ENCODE measurements at regions not wholly inside any gene's neighbourhood (a gene's known extent, or its start where the extent isn't known, plus 50 kb on each side); places are given as distances from the start of the nearest gene placed in this dataset.
"Not testable (repeated sequence)": the region's sequence is repeated elsewhere in the genome, so short reads cannot be mapped to it uniquely, and the experiment has no call there.

GRCh38 chr9:80690349-80690939 is 998.9 kb downstream of the TLE1 start:
- DNase-seq: no peak

DNA sequence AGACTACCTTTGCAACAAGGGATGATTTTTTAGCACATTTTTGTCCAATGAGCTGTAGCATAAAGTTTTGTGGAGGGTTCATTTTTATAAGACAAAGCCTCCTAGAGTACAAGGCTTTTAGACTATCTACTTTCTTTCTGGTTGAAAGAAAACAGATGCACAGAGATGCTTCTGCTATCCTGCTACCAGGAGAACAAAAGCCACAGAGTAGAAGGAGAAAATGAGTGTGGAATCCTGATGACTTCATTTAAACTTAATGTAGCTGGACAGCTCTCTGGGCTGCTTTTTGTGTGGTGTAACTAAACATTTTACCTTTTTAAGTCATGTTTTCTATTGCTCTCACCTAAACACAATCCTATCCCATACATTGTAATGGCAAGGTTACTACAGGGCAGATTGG is 1009.4 kb downstream of the TLE1 start:
- DNase-seq: no peak

DNA sequence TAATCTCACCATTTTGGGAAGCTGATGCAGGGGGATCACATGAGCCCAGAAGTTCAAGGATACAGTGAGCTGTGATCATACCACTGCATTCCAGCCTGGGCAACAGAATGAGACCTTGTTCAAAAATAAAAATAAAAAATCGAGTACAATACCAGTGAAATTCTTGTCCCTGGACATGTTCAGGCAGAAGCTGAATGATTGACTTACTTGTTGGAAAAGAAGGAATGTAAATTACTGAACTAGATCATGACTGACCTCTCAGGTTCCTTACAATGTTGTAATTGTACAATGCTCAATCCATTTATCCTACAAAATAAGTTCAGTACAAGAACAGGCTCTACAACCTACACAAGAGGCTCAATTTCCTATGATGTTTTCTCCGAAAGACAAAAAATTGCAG is 1010.4 kb downstream of the TLE1 start:
- DNase-seq: no peak

DNA sequence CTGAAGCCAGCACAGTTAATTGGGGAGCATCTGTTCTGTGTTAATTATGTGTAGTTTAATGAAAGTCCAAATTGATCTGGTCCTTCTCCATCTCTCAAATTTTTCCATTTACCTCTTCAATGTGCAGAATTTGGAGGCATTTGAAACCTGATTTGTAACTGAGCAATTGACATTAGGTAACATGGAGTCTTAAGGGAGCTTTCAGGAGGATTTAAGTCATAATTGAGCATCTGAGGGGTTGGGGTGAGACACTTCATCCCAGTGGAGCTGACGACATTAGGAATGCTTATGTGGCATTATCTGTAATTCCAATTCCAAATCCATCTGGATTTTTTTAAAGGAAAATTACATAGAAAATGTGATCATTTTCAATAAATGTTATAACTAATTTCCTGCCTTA is 1015.9 kb downstream of the TLE1 start:
- DNase-seq: no peak

- no peak for DNase-seq
These were observed 1023.9 kb downstream of the TLE1 start for GRCh38 chr9:80665479-80665878.

DNA sequence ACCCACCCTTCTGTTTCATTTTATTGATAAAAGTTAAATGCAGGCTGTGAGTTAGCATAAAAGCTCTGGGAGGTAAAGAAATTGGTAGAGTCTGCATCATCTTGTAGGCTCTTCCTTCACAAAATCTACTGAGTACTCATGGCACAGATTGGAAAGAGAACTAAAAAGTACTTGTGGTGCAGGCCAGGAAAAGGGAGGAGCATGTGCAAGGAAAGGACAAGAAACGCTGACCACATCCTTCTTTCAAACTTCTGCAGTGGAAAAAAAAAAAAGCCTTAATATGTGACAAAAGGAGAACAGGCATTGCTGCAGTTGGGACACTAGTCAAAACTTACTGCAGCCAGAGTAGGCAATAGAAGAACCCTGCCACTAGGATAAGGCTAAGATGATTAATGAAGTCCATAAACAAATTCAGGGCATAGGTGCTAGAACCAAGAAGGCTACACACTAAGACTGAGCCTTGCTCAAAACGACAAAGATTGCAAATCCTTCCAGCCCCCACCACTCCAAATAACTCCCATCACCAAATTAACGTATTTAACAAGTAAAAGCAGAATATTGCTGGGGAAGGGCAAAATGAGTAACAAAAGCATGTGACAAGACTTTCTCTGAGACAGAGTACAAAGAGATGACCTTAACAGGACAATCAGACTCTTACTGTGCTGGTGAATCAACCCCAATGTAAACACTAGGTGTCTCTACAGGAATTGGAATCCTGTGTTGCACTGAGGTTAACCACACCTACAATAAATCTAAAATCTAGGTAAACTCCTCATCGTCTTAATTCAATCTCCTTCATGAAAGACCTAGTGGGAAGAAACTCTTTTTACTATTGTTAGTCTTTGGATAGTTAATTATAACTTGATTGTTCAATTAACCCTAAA is 1024.8 kb downstream of the TLE1 start:
- DNase-seq: no peak

DNA sequence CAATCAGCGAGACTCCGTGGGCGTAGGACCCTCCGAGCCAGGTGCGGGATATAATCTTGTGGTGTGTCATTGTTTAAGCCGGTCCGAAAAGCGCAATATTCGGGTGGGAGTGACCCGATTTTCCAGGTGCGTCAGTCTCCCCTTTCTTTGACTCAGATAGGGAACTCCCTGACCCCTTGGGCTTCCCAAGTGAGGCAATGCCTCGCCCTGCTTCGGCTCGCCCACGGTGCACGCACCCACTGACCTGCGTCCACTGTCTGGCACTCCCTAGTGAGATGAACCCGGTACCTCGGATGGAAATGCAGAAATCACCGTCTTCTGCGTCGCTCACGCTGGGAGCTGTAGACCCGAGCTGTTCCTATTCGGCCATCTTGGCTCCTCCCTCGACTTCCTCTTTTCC is 1029.6 kb downstream of the TLE1 start:
- not testable (repeated sequence) for DNase-seq

GRCh38 chr9:80651044-80651443 is 1038.3 kb downstream of the TLE1 start:
- no peak for DNase-seq

GRCh38 chr9:80649496-80649895 is 1039.9 kb downstream of the TLE1 start:
- DNase-seq: no peak

GRCh38 chr9:80649001-80649420 is 1040.3 kb downstream of the TLE1 start:
- DNase-seq: no peak

DNA sequence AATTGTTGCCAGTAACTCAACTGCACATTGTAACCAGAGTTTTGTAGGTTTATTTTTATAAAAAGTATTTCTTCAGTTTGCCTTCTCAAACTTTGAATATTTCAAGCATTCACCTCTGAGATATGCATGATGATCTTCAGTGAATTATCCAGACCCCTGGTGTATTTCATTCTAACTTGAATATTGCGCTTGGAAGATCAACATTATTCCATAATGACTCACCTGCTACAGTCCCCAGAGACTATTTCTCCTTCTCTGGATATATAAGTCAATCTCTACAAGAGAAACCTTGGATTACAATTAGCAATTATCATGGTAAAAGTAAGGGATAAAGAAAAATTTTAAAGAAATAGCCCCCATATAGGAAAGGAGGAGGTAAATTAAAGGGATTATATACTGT is 1041.0 kb downstream of the TLE1 start:
- no peak for DNase-seq

- no peak for DNase-seq
These were observed 1043.1 kb downstream of the TLE1 start for GRCh38 chr9:80646211-80646610.

GRCh38 chr9:80644044-80644443 is 1045.3 kb downstream of the TLE1 start:
- no peak for DNase-seq

DNA sequence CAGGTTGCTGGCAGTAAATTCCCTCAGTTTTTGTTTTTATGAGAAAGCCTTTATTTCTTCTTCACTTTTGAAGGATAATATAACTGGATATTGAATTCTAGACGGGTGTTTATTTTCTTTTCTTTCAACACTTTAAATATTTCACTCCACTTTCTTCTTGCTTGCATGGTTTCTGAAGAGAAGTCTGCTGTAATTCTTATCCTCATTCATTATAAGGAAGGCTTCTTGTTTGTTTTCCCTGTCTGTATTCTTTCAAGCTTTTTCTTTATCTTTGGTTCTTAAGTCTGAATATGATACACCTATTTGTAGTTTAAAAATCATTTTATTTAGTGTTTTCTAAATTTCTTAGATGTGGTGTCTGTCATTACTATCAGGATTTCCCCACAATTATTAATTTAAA is 1054.3 kb downstream of the TLE1 start:
- DNase-seq: no peak

- no peak for DNase-seq
These were observed 1057.3 kb downstream of the TLE1 start for GRCh38 chr9:80632041-80632440.

DNA sequence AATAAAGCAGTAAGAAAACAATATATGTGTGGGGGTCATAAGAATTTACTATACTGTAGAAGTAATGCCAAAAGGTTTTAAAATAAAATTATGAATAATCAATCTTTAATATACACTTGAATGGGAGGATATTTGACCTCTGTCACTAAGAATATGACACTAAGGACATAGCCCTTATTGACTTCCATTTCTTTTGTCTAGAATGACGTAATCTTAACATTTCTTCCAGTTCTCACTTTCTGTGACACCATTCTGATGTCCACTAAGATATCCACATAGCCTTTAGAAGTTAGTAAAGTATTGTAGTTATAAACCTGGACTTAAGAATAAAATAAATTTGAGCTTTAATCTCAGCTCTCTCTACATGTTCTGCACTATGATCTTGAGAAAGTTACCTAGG is 1050.7 kb downstream of the TLE4 start:
- no peak for DNase-seq

DNA sequence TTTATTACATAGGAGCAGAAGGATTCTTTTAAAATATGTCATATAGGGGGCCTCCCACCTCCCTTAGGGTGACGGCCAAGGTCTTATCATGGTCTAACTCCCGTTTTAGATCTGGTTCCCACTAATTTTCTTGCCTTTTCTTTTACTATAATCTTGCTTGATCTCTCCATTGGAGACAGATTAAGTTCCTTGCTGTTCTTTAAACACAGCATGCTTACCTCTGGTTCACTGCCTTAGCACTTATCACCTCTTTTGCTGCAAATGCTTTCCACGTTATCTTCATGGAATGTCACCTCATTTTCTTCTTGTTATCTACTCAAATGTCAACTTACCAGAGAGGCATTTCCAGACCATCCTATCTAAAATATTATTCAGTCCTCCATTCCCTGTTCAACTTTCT is 1047.6 kb downstream of the TLE4 start:
- DNase-seq: no peak

DNA sequence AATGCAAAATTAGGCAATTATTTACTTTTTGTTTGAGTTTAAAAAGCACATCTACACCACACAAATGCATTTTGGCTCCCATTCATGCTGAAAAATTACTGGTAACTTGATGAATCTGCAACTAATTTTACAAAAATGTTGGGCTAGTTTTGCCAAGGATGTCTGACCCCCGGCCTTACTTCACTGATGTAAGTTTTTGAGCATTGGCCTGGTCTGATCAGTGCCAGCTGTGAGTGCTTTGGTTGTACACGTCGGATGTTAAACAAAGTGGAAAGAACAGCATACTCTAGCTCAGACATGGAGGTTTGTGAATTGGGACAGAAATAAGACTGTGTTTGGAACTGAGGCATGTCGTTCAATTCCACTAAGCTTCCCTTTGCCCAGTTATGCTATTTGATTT is 1044.2 kb downstream of the TLE4 start:
- DNase-seq: no peak

- no peak for DNase-seq
These were observed 1034.0 kb downstream of the TLE4 start for GRCh38 chr9:80605793-80606192.

DNA sequence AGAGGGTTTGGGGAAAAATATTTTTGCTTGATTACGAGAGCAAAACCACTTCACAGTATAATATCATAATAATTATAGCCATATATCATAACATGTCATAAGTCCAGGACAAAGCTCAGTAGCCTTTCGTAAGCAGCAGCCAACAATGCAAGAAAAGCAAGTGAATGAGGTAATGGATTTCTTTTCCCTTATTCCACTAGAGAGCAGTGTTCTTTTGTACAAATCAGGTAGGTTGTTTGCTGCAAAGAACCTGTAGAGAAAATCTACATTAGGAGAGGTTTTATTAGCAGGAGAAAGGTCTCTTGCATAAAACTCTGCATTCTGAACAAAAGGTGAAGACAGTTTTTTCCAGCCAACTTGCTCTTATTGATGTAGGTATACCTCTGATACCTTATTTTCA is 1033.4 kb downstream of the TLE4 start:
- no peak for DNase-seq

GRCh38 chr9:80602291-80602690 is 1030.5 kb downstream of the TLE4 start:
- no peak for DNase-seq

DNA sequence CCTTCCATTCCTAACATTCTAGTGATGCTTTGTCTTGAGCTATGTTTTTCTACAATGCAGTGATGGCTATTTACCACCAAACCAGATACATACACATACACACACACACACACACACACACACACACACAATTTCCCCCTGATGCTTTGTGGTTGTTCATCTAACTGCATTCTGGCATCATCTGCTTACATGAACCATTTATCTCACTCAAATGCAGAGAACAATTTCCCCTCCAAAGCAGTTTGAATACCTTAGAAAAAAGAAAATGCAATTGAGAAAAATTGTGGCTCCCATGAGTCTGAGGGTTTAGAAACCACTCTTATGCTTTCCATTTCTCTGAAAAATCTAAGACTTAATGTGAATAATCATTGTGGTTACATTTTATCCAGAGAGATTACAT is 1024.8 kb downstream of the TLE4 start:
- no peak for DNase-seq

DNA sequence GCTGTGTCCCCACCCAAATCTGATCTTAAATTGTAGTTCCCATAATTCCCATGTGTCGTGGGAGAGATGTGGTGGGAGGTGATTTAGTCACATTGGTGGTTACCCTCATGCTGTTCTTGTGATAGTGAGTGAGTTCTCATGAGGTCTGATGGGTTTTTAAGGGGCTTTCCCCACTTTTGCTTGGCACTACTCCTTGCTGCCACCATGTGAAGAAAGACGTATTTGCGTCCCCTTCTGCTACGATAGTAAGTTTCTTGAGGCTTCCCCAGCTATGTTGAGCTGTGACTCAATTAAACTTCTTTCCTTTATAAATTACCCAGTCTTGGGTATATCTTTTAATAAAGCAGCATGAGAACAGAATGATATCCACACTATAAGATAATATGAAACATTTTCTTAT is 1023.4 kb downstream of the TLE4 start:
- DNase-seq: no peak

- no peak for DNase-seq
These were observed 1020.6 kb downstream of the TLE4 start for GRCh38 chr9:80592413-80592812.

All from activated effector memory CD4-positive, alpha-beta T cell treated with anti-CD3 and anti-CD28 coated beads, Interleukin-2, amount 50 U/mL, for 16 hours (primary cell).